Fibroblast of lung (primary cell): ENCODE measurements at regions not wholly inside any gene's neighbourhood (a gene's known extent, or its start where the extent isn't known, plus 50 kb on each side); places are given as distances from the start of the nearest gene placed in this dataset.

Experiments
- DNase-seq, 2 donors: peaks; one replicate each; pipeline versions ENCODE4 v3.0.0 to v3.0.0-alpha.2; 2010; ENCODE audit warnings: low read depth in 2 of 2
- H2AFZ ChIP-seq: 2 replicates; pipeline ENCODE4 v1.5.1; 2012; ENCODE audit warnings: low read length, control low read depth, inconsistent platforms
- H3K27ac ChIP-seq: 2 replicates; pipeline ENCODE4 v1.5.1; 2011; ENCODE audit warnings: low read length, control low read depth; ENCODE audit not compliant: insufficient read depth
- H3K27me3 ChIP-seq: 2 replicates; pipeline ENCODE4 v1.5.1; 2011; ENCODE audit warnings: mild to moderate bottlenecking, low read length; ENCODE audit not compliant: control insufficient read depth, insufficient read depth
- H3K36me3 ChIP-seq: 2 replicates; pipeline ENCODE4 v1.5.1; 2011; ENCODE audit warnings: low read length; ENCODE audit not compliant: control insufficient read depth, insufficient read depth
- H3K4me1 ChIP-seq: 2 replicates; pipeline ENCODE4 v1.5.1; 2011; ENCODE audit warnings: low read length; ENCODE audit not compliant: control insufficient read depth, insufficient read depth; ENCODE audit errors: extremely low read depth
- H3K4me2 ChIP-seq: 2 replicates; pipeline ENCODE4 v1.5.1; 2011; ENCODE audit warnings: low read length, control low read depth; ENCODE audit not compliant: insufficient read depth; ENCODE audit errors: extremely low read depth
- H3K4me3 ChIP-seq, 4 experiments: fragments of 200-600 bp in 1 of 4; sonication (generic) in 1 of 4; replicated peaks in 1 of 4; 2 replicates each; pipeline ENCODE4 v1.5.1; 2011 to 2016; ENCODE audit warnings: low read length in 4 of 4, low read depth in 3 of 4, mild to moderate bottlenecking in 3 of 4, control low read depth in 2 of 4, inconsistent platforms in 1 of 4, mixed read lengths in 1 of 4; ENCODE audit not compliant: insufficient read depth in 1 of 4; ENCODE audit errors: control extremely low read depth in 1 of 4
- H3K79me2 ChIP-seq: 2 replicates; pipeline ENCODE4 v1.5.1; 2012; ENCODE audit warnings: mild to moderate bottlenecking, low read length, inconsistent platforms; ENCODE audit not compliant: control insufficient read depth, insufficient read depth
- H3K9ac ChIP-seq: 2 replicates; pipeline ENCODE4 v1.5.1; 2011; ENCODE audit warnings: mild to moderate bottlenecking, low read length, control low read depth; ENCODE audit not compliant: insufficient read depth
- H3K9me3 ChIP-seq: 2 replicates; pipeline ENCODE4 v1.5.1; 2012; ENCODE audit warnings: low read depth, low read length; ENCODE audit not compliant: control insufficient read depth, insufficient read depth
- H4K20me1 ChIP-seq: 2 replicates; pipeline ENCODE4 v1.5.1; 2011; ENCODE audit warnings: low read length; ENCODE audit not compliant: control insufficient read depth, insufficient read depth; ENCODE audit errors: extremely low read depth
- CTCF ChIP-seq, 2 donors: IDR thresholded peaks in 1 of 2; conservative IDR thresholded peaks in 1 of 2; 1 replicate in 1 of 2; 2 replicates in 1 of 2; pipeline ENCODE4 v1.5.1; 2011 to 2012; ENCODE audit warnings: low read length in 2 of 2, control low read depth in 1 of 2, inconsistent platforms in 1 of 2, low read depth in 1 of 2, mild to moderate bottlenecking in 1 of 2
- EZH2 ChIP-seq: IDR thresholded peaks from 2 replicates; pipeline ENCODE4 v1.5.1; 2012; ENCODE audit warnings: low read length, control low read depth, mild to moderate bottlenecking; ENCODE audit errors: missing control alignments

DNA sequence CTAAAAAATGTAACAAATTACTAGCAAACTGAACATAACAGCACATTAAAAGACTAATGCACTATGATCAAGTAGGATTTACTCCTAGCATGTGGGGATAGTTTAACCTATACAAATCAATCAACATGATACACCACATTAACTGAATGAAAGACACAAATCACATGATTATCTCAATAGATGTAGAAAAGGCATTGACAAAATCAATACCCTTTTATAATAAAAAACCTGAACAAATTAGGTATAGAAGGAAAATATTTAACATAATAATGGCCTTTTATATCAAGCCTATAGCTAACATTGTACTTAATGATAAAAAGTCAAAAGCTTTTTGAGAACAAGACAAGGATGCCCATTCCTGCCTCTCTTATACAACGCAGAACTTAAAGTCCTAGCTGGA, 540.0 kb downstream of the RERGL start:
- no peak overlapping the region for H3K9ac ChIP-seq
- H2AFZ ChIP-seq: no peak overlapping the region
- DNase-seq: no peak
- H3K4me1 ChIP-seq: no peaks in the 10 kb centered on the region
- H3K27ac ChIP-seq: no peak overlapping the region
- TF ChIP-seq CTCF (conservative IDR thresholded peaks at IDR 0.05 in 1 of 2, IDR thresholded peaks at IDR 0.05 in 1 of 2; ENCODE audit: low read depth in 1 of 2, low read length in 2 of 2): no peak
- TF ChIP-seq EZH2: no peak
- H3K4me3 ChIP-seq: no peak overlapping the region
- no peaks in the 10 kb centered on the region for H3K27me3 ChIP-seq
- no peaks in the 10 kb centered on the region for H3K9me3 ChIP-seq
- H3K36me3 ChIP-seq: no peaks in the 10 kb centered on the region
- no peaks in the 10 kb centered on the region for H3K79me2 ChIP-seq
- H4K20me1 ChIP-seq: no peaks in the 10 kb centered on the region
- H3K4me2 ChIP-seq: no peak overlapping the region

DNA sequence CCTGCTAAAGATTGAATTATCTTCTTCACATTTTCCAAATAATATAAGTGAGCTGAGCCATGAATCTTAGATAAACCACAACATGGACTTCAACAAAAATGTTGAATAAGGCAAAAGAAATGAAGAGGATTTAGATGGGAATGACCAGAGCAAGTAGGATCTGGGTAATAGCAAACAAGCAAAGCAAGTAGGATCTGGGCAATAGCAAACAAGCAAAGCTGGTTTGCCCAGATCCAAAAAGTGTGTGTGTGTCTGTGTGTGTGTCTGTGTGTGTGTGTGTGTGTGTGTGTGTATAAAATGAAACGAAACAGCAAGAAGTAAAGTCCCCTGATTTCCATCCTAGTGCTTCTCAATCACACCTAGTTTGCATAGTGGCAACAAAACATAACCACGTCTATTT, 549.1 kb downstream of the RERGL start:
- TF ChIP-seq EZH2: no peak
- TF ChIP-seq CTCF (conservative IDR thresholded peaks at IDR 0.05 in 1 of 2, IDR thresholded peaks at IDR 0.05 in 1 of 2; ENCODE audit: low read depth in 1 of 2, low read length in 2 of 2): no peak
- H3K36me3 ChIP-seq: no peaks in the 10 kb centered on the region
- no peaks in the 10 kb centered on the region for H3K4me1 ChIP-seq

GRCh38 chr12:17528394-17528793, 561.6 kb downstream of the RERGL start:
- no peak overlapping the region for H3K27ac ChIP-seq
- H3K9me3 ChIP-seq: no peaks in the 10 kb centered on the region
- H3K79me2 ChIP-seq: no peaks in the 10 kb centered on the region
- H4K20me1 ChIP-seq: no peaks in the 10 kb centered on the region
- TF ChIP-seq EZH2: no peak
- no peak for TF ChIP-seq CTCF (conservative IDR thresholded peaks at IDR 0.05 in 1 of 2, IDR thresholded peaks at IDR 0.05 in 1 of 2; ENCODE audit: low read depth in 1 of 2, low read length in 2 of 2)
- H3K4me2 ChIP-seq: no peak overlapping the region
- DNase-seq: no peak
- no peak overlapping the region for H2AFZ ChIP-seq
- H3K27me3 ChIP-seq: no peaks in the 10 kb centered on the region
- H3K4me3 ChIP-seq: no peak overlapping the region
- no peak overlapping the region for H3K9ac ChIP-seq
- no peaks in the 10 kb centered on the region for H3K4me1 ChIP-seq
- no peaks in the 10 kb centered on the region for H3K36me3 ChIP-seq

More for the DNA sequence above, 549.1 kb downstream of the RERGL start:
- Histone ChIP-seq H3K4me2 (no peak overlapping the region), H2AFZ (no peak overlapping the region), H4K20me1 (no peaks in the 10 kb centered on the region), H3K79me2 (no peaks in the 10 kb centered on the region), H3K4me3 (no peak overlapping the region), H3K9ac (no peak overlapping the region), H3K27me3 (no peaks in the 10 kb centered on the region), H3K27ac (no peak overlapping the region), H3K9me3 (no peaks in the 10 kb centered on the region)
- no peak for DNase-seq
